Nephron progenitor cell (in vitro differentiated cells): ENCODE measurements at regions not wholly inside any gene's neighbourhood (a gene's known extent, or its start where the extent isn't known, plus 50 kb on each side); places are given as distances from the start of the nearest gene placed in this dataset.
A peak's percentile ranks its signal among the peaks of the same experiment; 100 is the strongest.

ENCODE experiments used
- DNase-seq: peaks from one replicate; pipeline ENCODE4 v3.0.0; 2021
- H3K27ac Mint-ChIP-seq: 2 replicates; pipeline ENCODE4 v1.8.0; 2021; ENCODE audit warnings: mild to moderate bottlenecking, moderate library complexity, mixed read lengths
- H3K27me3 Mint-ChIP-seq: 2 replicates; pipeline ENCODE4 v1.8.0; 2021; ENCODE audit warnings: mild to moderate bottlenecking, low read depth, mixed read lengths; ENCODE audit not compliant: poor library complexity
- H3K36me3 Mint-ChIP-seq: 2 replicates; pipeline ENCODE4 v1.8.0; 2021; ENCODE audit warnings: low read depth, mixed read lengths
- H3K4me1 Mint-ChIP-seq: 2 replicates; pipeline ENCODE4 v1.8.0; 2021; ENCODE audit warnings: mixed read lengths
- H3K4me3 Mint-ChIP-seq: 2 replicates; pipeline ENCODE4 v1.8.0; 2021; ENCODE audit warnings: mild to moderate bottlenecking, moderate library complexity, mixed read lengths
- H3K9me3 Mint-ChIP-seq: 2 replicates; pipeline ENCODE4 v1.8.0; 2021; ENCODE audit warnings: mild to moderate bottlenecking, moderate library complexity, mixed read lengths
- TF ChIP-seq, protein P1 (sequence below): fragments of 200-600 bp; sonication (generic); IDR thresholded peaks from 2 replicates; pipeline ENCODE4 v1.5.0; 2021; ENCODE audit warnings: antibody characterized with exemption

DNA sequence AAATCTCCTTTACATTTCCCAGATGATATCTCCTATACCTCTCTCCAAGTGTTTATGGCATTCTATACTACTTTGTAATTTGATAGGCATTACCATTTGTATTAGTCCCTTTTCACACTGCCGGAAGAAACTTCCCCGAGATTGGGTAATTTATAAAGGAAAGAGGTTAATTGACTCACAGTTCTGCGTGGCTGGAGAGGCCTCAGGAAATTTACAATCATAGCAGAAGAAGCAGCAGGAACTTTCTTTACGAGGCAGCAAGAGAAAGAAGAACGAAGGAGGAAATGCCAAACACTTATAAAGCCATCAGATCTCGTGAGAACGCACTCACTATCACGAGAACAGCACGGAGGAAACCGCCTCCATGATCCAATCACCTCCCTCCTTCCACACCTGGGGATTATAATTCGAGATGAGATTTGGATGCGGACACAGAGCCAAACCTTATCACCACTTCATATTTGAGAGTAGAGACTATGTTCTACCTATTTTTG, 1194.6 kb downstream of the SORCS1 start:
- TF ChIP-seq, protein P1, sequence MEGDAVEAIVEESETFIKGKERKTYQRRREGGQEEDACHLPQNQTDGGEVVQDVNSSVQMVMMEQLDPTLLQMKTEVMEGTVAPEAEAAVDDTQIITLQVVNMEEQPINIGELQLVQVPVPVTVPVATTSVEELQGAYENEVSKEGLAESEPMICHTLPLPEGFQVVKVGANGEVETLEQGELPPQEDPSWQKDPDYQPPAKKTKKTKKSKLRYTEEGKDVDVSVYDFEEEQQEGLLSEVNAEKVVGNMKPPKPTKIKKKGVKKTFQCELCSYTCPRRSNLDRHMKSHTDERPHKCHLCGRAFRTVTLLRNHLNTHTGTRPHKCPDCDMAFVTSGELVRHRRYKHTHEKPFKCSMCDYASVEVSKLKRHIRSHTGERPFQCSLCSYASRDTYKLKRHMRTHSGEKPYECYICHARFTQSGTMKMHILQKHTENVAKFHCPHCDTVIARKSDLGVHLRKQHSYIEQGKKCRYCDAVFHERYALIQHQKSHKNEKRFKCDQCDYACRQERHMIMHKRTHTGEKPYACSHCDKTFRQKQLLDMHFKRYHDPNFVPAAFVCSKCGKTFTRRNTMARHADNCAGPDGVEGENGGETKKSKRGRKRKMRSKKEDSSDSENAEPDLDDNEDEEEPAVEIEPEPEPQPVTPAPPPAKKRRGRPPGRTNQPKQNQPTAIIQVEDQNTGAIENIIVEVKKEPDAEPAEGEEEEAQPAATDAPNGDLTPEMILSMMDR: no peak
- Mint-ChIP-seq H3K9me3 (no peaks in the 10 kb centered on the region), H3K27ac (peak overlapping the region; percentile 62), H3K27me3 (no peaks in the 10 kb centered on the region), H3K36me3 (no peaks in the 10 kb centered on the region), H3K4me3 (peak overlapping the region; percentile 25), H3K4me1 (peaks cover 64% of the 10 kb centered on the region)
- DNase-seq: no peak

DNA sequence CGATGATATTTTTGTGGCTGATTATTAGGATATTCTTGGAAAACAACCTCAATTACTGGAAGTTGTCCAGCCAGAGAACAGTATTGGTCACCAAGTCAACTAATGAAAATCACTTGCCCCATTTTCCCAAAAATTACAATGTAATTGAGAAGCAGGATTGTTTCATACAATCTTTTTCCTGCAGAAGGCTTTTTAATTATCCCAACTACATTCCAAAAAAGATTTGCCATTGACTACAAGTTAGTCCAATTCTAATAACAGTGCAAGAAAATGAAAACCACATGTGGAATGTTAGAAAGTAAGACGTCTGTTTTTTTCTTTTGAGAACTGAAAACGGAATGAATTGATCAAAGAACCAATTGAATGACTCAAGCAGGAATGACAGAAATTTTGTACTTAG, 1195.8 kb downstream of the SORCS1 start:
- DNase-seq: no peak
- TF ChIP-seq, protein P1: no peak
- Mint-ChIP-seq H3K4me3 (no peak overlapping the region), H3K4me1 (peaks cover 62% of the 10 kb centered on the region), H3K27me3 (no peaks in the 10 kb centered on the region), H3K9me3 (no peaks in the 10 kb centered on the region), H3K36me3 (no peaks in the 10 kb centered on the region), H3K27ac (no peak overlapping the region)

DNA sequence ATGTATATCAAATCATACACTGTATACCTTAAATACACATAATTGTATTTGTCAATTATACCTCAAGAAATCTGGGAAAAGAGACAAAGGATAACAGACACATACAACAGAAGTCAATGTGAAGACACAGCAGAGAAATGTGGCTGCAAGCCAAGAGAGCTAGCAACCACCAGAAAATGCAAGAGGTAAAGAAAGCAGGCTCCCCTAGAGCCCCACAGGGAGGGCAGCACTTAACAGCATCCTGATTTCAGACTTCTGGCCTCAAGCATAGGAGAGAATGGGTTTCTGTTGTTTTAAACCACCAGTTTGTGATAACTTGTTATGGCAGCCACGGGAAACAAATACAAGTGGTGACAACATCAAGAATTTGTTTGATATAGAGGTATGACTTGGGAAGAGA, 1197.2 kb downstream of the SORCS1 start:
- Mint-ChIP-seq H3K4me3 (no peak overlapping the region), H3K4me1 (peaks cover 64% of the 10 kb centered on the region), H3K27me3 (no peaks in the 10 kb centered on the region), H3K9me3 (no peaks in the 10 kb centered on the region), H3K36me3 (no peaks in the 10 kb centered on the region), H3K27ac (no peak overlapping the region)
- DNase-seq: no peak
- TF ChIP-seq, protein P1: no peak

DNA sequence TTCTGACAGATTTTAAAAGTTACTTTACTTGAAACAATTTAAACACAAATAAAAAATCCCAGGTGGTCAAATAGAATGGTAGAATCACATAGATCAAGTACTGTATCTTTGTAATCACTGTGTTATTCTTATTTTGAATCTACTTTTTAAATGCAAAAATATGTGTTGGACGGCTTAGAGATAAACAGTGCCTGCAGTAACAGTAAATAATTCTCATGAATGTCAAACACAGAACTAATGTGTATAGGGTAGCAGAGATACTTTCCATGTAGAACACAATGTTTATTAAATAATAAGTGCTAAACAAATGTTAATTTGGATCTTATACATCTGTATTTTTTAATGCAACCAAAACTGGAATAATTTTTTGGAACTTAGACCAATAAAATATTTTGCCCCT, 1199.4 kb downstream of the SORCS1 start:
- H3K4me1 Mint-ChIP-seq: peaks cover 50% of the 10 kb centered on the region
- DNase-seq: no peak
- peaks cover 4% of the 10 kb centered on the region for H3K27me3 Mint-ChIP-seq
- H3K27ac Mint-ChIP-seq: no peak overlapping the region
- TF ChIP-seq, protein P1: no peak
- H3K4me3 Mint-ChIP-seq: no peak overlapping the region
- no peaks in the 10 kb centered on the region for H3K36me3 Mint-ChIP-seq
- no peaks in the 10 kb centered on the region for H3K9me3 Mint-ChIP-seq

DNA sequence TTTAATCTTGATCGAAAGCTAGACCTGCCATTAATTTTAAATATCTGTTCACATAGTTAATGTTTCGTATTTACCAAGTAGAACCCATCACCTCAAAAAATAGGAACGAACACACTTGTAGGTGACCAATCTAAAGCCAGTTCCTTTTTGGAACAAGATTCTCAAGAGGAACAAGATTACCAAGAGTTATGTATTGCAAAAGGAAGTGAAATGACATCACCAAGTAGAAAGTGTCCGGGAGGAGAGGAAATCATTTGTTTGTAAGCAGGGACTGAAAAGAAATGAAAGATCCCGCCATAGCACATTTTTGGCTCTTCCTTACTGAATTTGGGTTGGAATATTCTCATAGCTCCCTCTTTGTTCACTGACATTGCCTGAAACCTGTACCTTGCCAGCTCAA, 1200.5 kb downstream of the SORCS1 start:
- TF ChIP-seq, protein P1: no peak
- no peak overlapping the region for H3K4me3 Mint-ChIP-seq
- DNase-seq: no peak
- peak overlapping the region; percentile 35 for H3K27ac Mint-ChIP-seq
- no peaks in the 10 kb centered on the region for H3K36me3 Mint-ChIP-seq
- peaks cover 4% of the 10 kb centered on the region for H3K27me3 Mint-ChIP-seq
- peaks cover 39% of the 10 kb centered on the region for H3K4me1 Mint-ChIP-seq
- H3K9me3 Mint-ChIP-seq: no peaks in the 10 kb centered on the region

DNA sequence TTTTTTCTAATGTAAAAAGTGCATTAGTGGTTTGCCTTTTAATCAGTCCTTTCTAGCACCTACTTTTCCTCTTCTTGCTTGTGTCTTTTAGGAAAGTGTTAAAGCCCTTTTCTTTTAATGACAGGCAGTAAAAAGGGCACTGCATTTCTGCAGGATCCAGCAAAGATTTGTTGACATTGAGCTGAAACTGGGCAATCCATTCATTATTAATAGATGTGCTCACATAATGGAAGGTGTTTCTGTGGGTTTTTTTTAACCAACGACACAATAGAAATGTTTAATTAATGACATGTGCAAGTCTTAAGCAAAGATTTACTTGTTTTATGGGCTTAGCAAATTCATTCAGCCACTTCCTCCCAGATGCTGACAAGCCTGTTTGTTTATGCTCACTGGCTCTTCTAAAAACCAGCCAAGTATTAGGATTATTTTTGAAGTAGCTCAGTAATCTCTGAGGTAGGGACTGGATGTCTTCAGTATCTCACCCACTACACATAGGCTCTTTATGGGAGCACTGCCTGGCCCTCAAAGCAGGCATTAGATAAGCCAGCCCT, 1201.1 kb downstream of the SORCS1 start:
- H3K4me3 Mint-ChIP-seq: no peak overlapping the region
- H3K4me1 Mint-ChIP-seq: peaks cover 39% of the 10 kb centered on the region
- no peaks in the 10 kb centered on the region for H3K36me3 Mint-ChIP-seq
- peaks cover 4% of the 10 kb centered on the region for H3K27me3 Mint-ChIP-seq
- no peak for DNase-seq
- H3K27ac Mint-ChIP-seq: no peak overlapping the region
- TF ChIP-seq, protein P1: no peak
- H3K9me3 Mint-ChIP-seq: no peaks in the 10 kb centered on the region
